Astrocyte (in vitro differentiated cells and primary cell): ENCODE measurements at regions not wholly inside any gene's neighbourhood (a gene's known extent, or its start where the extent isn't known, plus 50 kb on each side); places are given as distances from the start of the nearest gene placed in this dataset.

Source experiments
- CTCF ChIP-seq: IDR thresholded peaks from 2 replicates; pipeline ENCODE4 v1.5.1; 2011; ENCODE audit warnings: low read depth, mild to moderate bottlenecking, inconsistent platforms, low read length, moderate library complexity; ENCODE audit not compliant: insufficient read depth
- EZH2 ChIP-seq: IDR thresholded peaks from 2 replicates; pipeline ENCODE4 v1.6.1; 2012; ENCODE audit warnings: mild to moderate bottlenecking, low read length, inconsistent platforms; ENCODE audit not compliant: insufficient read depth

GRCh38 chr5:3056866-3057265 lies 305.4 kb upstream of the IRX2 start:
- TF ChIP-seq CTCF (no peak), EZH2 (no peak)
